RWPE2 (cell line): ENCODE measurements at regions not wholly inside any gene's neighbourhood (a gene's known extent, or its start where the extent isn't known, plus 50 kb on each side); places are given as distances from the start of the nearest gene placed in this dataset.

Experiments
- ATAC-seq: fragments of 200-7000 bp; cut with Tn5 transposase; 3 replicates; pipeline ENCODE4 v1.9.1; 2021; ENCODE audit warnings: low read depth
- DNase-seq: peaks from one replicate; pipeline ENCODE4 v3.0.0-alpha.2; 2020; ENCODE audit warnings: low spot score
- H3K27ac ChIP-seq: fragments of 450-650 bp; 2 replicates; pipeline ENCODE4 v1.5.1; 2017; ENCODE audit warnings: mild to moderate bottlenecking; ENCODE audit not compliant: poor library complexity, severe bottlenecking
- H3K27me3 ChIP-seq: fragments of 250-450 bp; sonication (Bioruptor Pico); 2 replicates; pipeline ENCODE4 v1.5.1; 2021; ENCODE audit warnings: mild to moderate bottlenecking, moderate library complexity; ENCODE audit not compliant: insufficient read depth, poor library complexity, severe bottlenecking
- H3K36me3 ChIP-seq: fragments of 250-450 bp; sonication (Bioruptor Pico); 2 replicates; pipeline ENCODE4 v1.5.1; 2020; ENCODE audit warnings: low read depth, mild to moderate bottlenecking, moderate library complexity
- H3K4me1 ChIP-seq: fragments of 250-450 bp; sonication (Bioruptor Pico); 2 replicates; pipeline ENCODE4 v1.5.1; 2021; ENCODE audit warnings: mild to moderate bottlenecking, moderate library complexity; ENCODE audit not compliant: insufficient read depth, poor library complexity, severe bottlenecking
- H3K4me3 ChIP-seq: fragments of 250-450 bp; sonication (Bioruptor Pico); 2 replicates; pipeline ENCODE4 v1.5.1; 2021; ENCODE audit warnings: mild to moderate bottlenecking, moderate library complexity; ENCODE audit not compliant: severe bottlenecking
- H3K9me3 ChIP-seq: fragments of 250-450 bp; sonication (Bioruptor Pico); 2 replicates; pipeline ENCODE4 v1.5.1; 2021; ENCODE audit warnings: mild to moderate bottlenecking, moderate library complexity; ENCODE audit not compliant: severe bottlenecking
- TF ChIP-seq, protein P1 (sequence below): fragments of 450-650 bp; IDR thresholded peaks from one replicate; pipeline ENCODE4 v1.5.1; 2017; ENCODE audit warnings: mild to moderate bottlenecking, moderate library complexity; ENCODE audit not compliant: poor library complexity, severe bottlenecking

- Histone ChIP-seq H3K4me1 (no peaks in the 10 kb centered on the region), H3K36me3 (no peaks in the 10 kb centered on the region), H3K4me3 (no peak overlapping the region), H3K27me3 (no peaks in the 10 kb centered on the region), H3K9me3 (no peaks in the 10 kb centered on the region), H3K27ac (no peak overlapping the region)
- TF ChIP-seq, protein P1, sequence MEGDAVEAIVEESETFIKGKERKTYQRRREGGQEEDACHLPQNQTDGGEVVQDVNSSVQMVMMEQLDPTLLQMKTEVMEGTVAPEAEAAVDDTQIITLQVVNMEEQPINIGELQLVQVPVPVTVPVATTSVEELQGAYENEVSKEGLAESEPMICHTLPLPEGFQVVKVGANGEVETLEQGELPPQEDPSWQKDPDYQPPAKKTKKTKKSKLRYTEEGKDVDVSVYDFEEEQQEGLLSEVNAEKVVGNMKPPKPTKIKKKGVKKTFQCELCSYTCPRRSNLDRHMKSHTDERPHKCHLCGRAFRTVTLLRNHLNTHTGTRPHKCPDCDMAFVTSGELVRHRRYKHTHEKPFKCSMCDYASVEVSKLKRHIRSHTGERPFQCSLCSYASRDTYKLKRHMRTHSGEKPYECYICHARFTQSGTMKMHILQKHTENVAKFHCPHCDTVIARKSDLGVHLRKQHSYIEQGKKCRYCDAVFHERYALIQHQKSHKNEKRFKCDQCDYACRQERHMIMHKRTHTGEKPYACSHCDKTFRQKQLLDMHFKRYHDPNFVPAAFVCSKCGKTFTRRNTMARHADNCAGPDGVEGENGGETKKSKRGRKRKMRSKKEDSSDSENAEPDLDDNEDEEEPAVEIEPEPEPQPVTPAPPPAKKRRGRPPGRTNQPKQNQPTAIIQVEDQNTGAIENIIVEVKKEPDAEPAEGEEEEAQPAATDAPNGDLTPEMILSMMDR, result no peak
- no peak for ATAC-seq
- DNase-seq, result peak; percentile 51
Measured at GRCh38 chr2:10235099-10235908, 67.4 kb upstream of the HPCAL1 start.

GRCh38 chr2:10235909-10236550 lies 66.7 kb upstream of the HPCAL1 start:
- Histone ChIP-seq H3K4me1 (no peaks in the 10 kb centered on the region), H3K36me3 (no peaks in the 10 kb centered on the region), H3K9me3 (no peaks in the 10 kb centered on the region), H3K27ac (no peak overlapping the region), H3K4me3 (no peak overlapping the region), H3K27me3 (no peaks in the 10 kb centered on the region)
- DNase-seq (peak; percentile 45), ATAC-seq (no peak)
- TF ChIP-seq, protein P1, result no peak

DNA sequence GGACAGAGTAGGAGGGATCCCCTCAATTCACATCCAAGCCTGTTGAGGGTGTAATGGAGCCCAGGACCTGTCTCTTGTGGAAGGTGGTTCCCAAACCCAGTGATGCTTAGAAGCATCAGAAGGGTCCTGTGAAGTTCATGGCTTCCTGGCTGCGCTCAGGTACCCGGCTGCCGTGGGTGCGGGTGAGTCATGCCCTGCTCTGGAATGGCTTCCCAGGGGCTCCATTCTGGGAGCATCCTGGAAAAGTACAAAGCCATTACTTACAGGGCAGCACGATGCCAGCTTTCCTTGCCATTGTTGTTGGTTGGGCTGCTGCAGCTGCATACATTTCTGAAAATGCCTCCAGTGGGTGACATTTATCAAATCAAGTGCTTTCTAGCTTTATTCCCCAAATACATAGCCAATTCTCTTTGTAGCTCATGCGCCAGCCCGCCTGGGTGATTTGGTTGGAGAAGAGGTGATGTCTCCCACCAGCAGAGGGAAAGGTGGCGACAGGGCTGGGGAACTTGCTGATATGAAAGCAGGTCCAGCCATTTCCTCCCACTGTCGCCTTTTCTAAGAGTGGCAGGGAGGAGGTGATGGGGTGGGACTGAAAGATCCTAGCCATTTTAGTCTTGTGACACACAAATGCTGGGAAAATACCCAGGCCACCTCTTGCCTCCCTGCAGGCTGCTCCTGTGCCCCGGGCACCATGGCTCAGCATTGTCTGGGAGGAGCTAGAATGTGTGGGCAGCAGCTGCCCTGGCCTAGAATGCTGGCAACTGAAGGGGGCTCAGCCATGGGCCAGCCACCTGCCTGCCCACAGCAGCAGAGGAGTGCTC lies 65.9 kb upstream of the HPCAL1 start:
- TF ChIP-seq, protein P1, result no peak
- H3K27me3 ChIP-seq, result no peaks in the 10 kb centered on the region

GRCh38 chr2:10237392-10238321 lies 65.0 kb upstream of the HPCAL1 start:
- peak; percentile 24 for DNase-seq
- no peaks in the 10 kb centered on the region for H3K4me1 ChIP-seq
- no peaks in the 10 kb centered on the region for H3K27me3 ChIP-seq
- no peak overlapping the region for H3K4me3 ChIP-seq
- peak; percentile 13; the same call in 2 of the 3 replicates for ATAC-seq
- no peaks in the 10 kb centered on the region for H3K36me3 ChIP-seq
- TF ChIP-seq, protein P1, result no peak
- no peaks in the 10 kb centered on the region for H3K9me3 ChIP-seq
- H3K27ac ChIP-seq, result no peak overlapping the region

More for the DNA sequence above, 65.9 kb upstream of the HPCAL1 start:
- Histone ChIP-seq H3K4me3 (no peak overlapping the region), H3K36me3 (no peaks in the 10 kb centered on the region), H3K9me3 (no peaks in the 10 kb centered on the region), H3K4me1 (no peaks in the 10 kb centered on the region), H3K27ac (no peak overlapping the region)
- DNase-seq (peak; percentile 33), ATAC-seq (peak; percentile 33; the same call in 1 of the 3 replicates)
